ENCODE measurements at regions not wholly inside any gene's neighbourhood (a gene's known extent, or its start where the extent isn't known, plus 50 kb on each side); places are given as distances from the start of the nearest gene placed in this dataset.
"Not testable (repeated sequence)": the region's sequence is repeated elsewhere in the genome, so short reads cannot be mapped to it uniquely, and the experiment has no call there.

GRCh38 chr12:33166260-33166659 lies 269.7 kb upstream of the PKP2 start:
- TF ChIP-seq POLR2AphosphoS5 (IDR thresholded peaks at IDR 0.05); CTCF (IDR thresholded peaks at IDR 0.05); POLR2A (IDR thresholded peaks at IDR 0.05; ENCODE audit: low read depth); EP300 (IDR thresholded peaks at IDR 0.05): not testable (repeated sequence)
